SU-DHL-6 (cell line): ENCODE measurements at regions not wholly inside any gene's neighbourhood (a gene's known extent, or its start where the extent isn't known, plus 50 kb on each side); places are given as distances from the start of the nearest gene placed in this dataset.

Experiments used
- H2AFZ ChIP-seq: fragments of 200-600 bp; sonication (generic); 2 replicates; pipeline ENCODE4 v1.6.1; 2014; ENCODE audit warnings: low read depth, mild to moderate bottlenecking, moderate library complexity, mixed read lengths, antibody characterized with exemption, low read length; ENCODE audit not compliant: severe bottlenecking
- H3F3A ChIP-seq: fragments of 200-600 bp; shearing (Covaris generic); 2 replicates; pipeline ENCODE4 v1.6.0; 2016; ENCODE audit warnings: antibody characterized with exemption, mild to moderate bottlenecking; ENCODE audit not compliant: insufficient read depth
- H3K27ac ChIP-seq: fragments of 200-600 bp; sonication (generic); 2 replicates; pipeline ENCODE4 v1.5.1; 2016; ENCODE audit warnings: low read depth, mild to moderate bottlenecking, low read length, moderate library complexity, mixed read lengths
- H3K27me3 ChIP-seq: fragments of 200-600 bp; sonication (generic), shearing (Covaris generic); 2 replicates; pipeline ENCODE4 v1.6.0; 2014; ENCODE audit warnings: mild to moderate bottlenecking, low read length
- H3K36me3 ChIP-seq: fragments of 200-600 bp; sonication (generic); 2 replicates; pipeline ENCODE4 v1.6.1; 2014; ENCODE audit warnings: mild to moderate bottlenecking, low read length, mixed read lengths
- H3K4me2 ChIP-seq: fragments of 300-600, 200-600 bp; shearing (Covaris generic), sonication (generic); 2 replicates; pipeline ENCODE4 v1.6.0; 2014; ENCODE audit warnings: low read length, low read depth, mild to moderate bottlenecking; ENCODE audit not compliant: poor library complexity, severe bottlenecking
- H3K4me3 ChIP-seq: fragments of 200-600 bp; sonication (generic); 2 replicates; pipeline ENCODE4 v1.5.1; 2014; ENCODE audit warnings: antibody characterized with exemption, low read length, mild to moderate bottlenecking, mixed read lengths; ENCODE audit not compliant: insufficient read depth, poor library complexity, severe bottlenecking
- H3K79me2 ChIP-seq: fragments of 200-600 bp; sonication (generic); 2 replicates; pipeline ENCODE4 v1.6.1; 2014; ENCODE audit warnings: mild to moderate bottlenecking, low read length, moderate library complexity; ENCODE audit not compliant: insufficient read depth
- H3K9ac ChIP-seq: fragments of 200-600 bp; sonication (generic); 2 replicates; pipeline ENCODE4 v1.7.0; 2014; ENCODE audit warnings: mild to moderate bottlenecking, low read length
- H3K9me2 ChIP-seq: fragments of 200-600 bp; sonication (generic); replicated peaks from 2 replicates; pipeline ENCODE4 v1.6.1; 2014; ENCODE audit warnings: low read length; ENCODE audit not compliant: insufficient read depth
- H3K9me3 ChIP-seq: fragments of 200-600 bp; sonication (generic); 2 replicates; pipeline ENCODE4 v1.6.1; 2014; ENCODE audit warnings: low read length, mixed read lengths; ENCODE audit not compliant: insufficient read depth
- H4K20me1 ChIP-seq: fragments of 200-600 bp; sonication (generic); 2 replicates; pipeline ENCODE4 v1.6.1; 2014; ENCODE audit warnings: low read depth, mild to moderate bottlenecking, antibody characterized with exemption, low read length, moderate library complexity, mixed read lengths
- EZH2phosphoT487 ChIP-seq: fragments of 200-600 bp; sonication (generic), shearing (Covaris generic); conservative IDR thresholded peaks from 2 replicates; pipeline ENCODE4 v1.6.1; 2018; ENCODE audit warnings: mild to moderate bottlenecking, antibody characterized with exemption, low read length, moderate library complexity, mixed read lengths
- TF ChIP-seq, protein P1 (sequence below): fragments of 200-600 bp; sonication (generic); IDR thresholded peaks from one replicate; pipeline ENCODE4 v1.5.1; 2017; ENCODE audit warnings: antibody characterized with exemption, mild to moderate bottlenecking, low read length, moderate library complexity; ENCODE audit not compliant: insufficient read depth, poor library complexity, severe bottlenecking

DNA sequence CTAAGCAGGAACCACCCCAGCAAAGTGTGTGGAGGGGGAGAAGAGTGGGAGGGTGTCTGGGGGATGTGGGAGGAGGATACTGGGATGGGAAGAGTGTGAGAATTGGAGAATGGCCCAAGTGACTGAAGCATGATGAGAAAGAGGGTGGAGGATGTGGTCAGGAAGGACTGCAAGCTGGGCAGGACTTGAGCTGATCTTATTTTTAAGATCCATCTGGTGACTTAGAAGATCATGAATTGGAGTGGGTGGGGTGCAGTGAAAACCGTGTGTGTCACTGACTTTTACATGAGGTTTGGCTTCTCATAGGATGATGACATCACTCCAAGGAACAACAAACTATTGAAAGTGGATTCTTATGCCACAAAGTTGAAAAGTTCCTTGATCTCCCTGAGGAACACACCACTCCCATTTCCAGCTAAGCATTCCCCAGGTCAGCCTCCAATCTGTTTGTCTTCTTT is 287.5 kb downstream of the GALC start:
- no peaks in the 10 kb centered on the region for H3K9me3 ChIP-seq
- H4K20me1 ChIP-seq: no peaks in the 10 kb centered on the region
- no peaks in the 10 kb centered on the region for H3K36me3 ChIP-seq
- H3K27me3 ChIP-seq: no peaks in the 10 kb centered on the region
- no peak overlapping the region for H3K27ac ChIP-seq
- H3K9ac ChIP-seq: no peak overlapping the region
- TF ChIP-seq EZH2phosphoT487: no peak
- TF ChIP-seq, protein P1, sequence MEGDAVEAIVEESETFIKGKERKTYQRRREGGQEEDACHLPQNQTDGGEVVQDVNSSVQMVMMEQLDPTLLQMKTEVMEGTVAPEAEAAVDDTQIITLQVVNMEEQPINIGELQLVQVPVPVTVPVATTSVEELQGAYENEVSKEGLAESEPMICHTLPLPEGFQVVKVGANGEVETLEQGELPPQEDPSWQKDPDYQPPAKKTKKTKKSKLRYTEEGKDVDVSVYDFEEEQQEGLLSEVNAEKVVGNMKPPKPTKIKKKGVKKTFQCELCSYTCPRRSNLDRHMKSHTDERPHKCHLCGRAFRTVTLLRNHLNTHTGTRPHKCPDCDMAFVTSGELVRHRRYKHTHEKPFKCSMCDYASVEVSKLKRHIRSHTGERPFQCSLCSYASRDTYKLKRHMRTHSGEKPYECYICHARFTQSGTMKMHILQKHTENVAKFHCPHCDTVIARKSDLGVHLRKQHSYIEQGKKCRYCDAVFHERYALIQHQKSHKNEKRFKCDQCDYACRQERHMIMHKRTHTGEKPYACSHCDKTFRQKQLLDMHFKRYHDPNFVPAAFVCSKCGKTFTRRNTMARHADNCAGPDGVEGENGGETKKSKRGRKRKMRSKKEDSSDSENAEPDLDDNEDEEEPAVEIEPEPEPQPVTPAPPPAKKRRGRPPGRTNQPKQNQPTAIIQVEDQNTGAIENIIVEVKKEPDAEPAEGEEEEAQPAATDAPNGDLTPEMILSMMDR: no peak
- no peak overlapping the region for H3K4me3 ChIP-seq
- H3K4me2 ChIP-seq: no peak overlapping the region
- no peak overlapping the region for H2AFZ ChIP-seq
- no peaks in the 10 kb centered on the region for H3F3A ChIP-seq
- no peaks in the 10 kb centered on the region for H3K79me2 ChIP-seq
- no peaks in the 10 kb centered on the region for H3K9me2 ChIP-seq

DNA sequence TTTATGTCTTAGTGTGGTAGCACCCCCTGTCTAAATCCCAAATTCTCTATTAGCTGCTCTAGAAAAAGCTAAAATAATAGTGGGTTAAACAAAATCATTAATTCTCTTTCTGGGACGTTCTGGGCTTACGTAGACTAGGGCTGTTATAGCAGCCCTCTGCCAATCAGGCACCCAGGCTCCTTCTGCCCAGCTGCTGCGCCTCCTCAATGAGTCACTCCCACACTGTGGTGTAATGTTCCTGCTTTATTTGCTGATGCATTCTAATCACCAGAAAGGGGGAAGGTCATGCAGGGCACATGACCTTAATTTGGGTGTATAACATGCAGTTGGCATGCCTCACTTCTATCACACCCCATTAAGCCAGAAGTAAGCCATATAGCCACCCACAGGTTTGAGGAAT is 294.5 kb downstream of the GALC start:
- no peak overlapping the region for H2AFZ ChIP-seq
- H3K4me3 ChIP-seq: no peak overlapping the region
- no peak overlapping the region for H3K27ac ChIP-seq
- H3F3A ChIP-seq: no peaks in the 10 kb centered on the region
- no peaks in the 10 kb centered on the region for H3K79me2 ChIP-seq
- H4K20me1 ChIP-seq: no peaks in the 10 kb centered on the region
- no peak overlapping the region for H3K4me2 ChIP-seq
- no peak for TF ChIP-seq EZH2phosphoT487
- TF ChIP-seq, protein P1: no peak
- H3K36me3 ChIP-seq: no peaks in the 10 kb centered on the region
- H3K9me2 ChIP-seq: no peaks in the 10 kb centered on the region
- H3K9me3 ChIP-seq: no peaks in the 10 kb centered on the region
- no peaks in the 10 kb centered on the region for H3K27me3 ChIP-seq
- H3K9ac ChIP-seq: no peak overlapping the region

DNA sequence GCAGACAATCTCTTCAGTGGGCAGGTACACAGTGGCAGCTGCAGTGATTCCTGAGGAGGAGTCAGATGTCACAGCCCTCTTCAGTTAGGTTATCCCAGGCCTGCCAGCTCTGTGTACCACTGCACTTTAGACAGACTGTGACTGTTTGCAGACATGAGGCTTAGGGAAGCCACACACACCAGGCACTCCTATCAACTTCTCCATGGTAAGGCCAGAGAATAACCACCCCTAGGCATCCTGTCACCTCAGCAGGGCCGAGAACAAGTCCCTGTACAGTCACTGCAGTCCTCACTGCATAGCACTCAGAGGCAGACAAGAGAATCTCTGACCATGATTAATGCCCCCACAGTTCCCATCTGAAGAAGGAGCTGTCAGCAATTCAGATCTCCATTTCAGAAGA is 296.5 kb downstream of the GALC start:
- no peaks in the 10 kb centered on the region for H3F3A ChIP-seq
- no peak overlapping the region for H2AFZ ChIP-seq
- H3K27ac ChIP-seq: no peak overlapping the region

More for the DNA sequence above, 296.5 kb downstream of the GALC start:
- TF ChIP-seq, protein P1: no peak
- TF ChIP-seq EZH2phosphoT487: no peak
- no peaks in the 10 kb centered on the region for H3K9me3 ChIP-seq
- H3K36me3 ChIP-seq: no peaks in the 10 kb centered on the region
- H3K4me3 ChIP-seq: no peak overlapping the region
- H3K4me2 ChIP-seq: no peak overlapping the region
- no peaks in the 10 kb centered on the region for H3K27me3 ChIP-seq
- no peaks in the 10 kb centered on the region for H4K20me1 ChIP-seq
- H3K9ac ChIP-seq: no peak overlapping the region
- H3K79me2 ChIP-seq: no peaks in the 10 kb centered on the region
- H3K9me2 ChIP-seq: no peaks in the 10 kb centered on the region
